Stomach (tissue), 8 donors: ENCODE measurements at regions not wholly inside any gene's neighbourhood (a gene's known extent, or its start where the extent isn't known, plus 50 kb on each side); places are given as distances from the start of the nearest gene placed in this dataset.

Source experiments
- DNase-seq, 2 donors: peaks; one replicate each; pipeline versions ENCODE4 v3.0.0 to v3.0.0-alpha.2; 2013 to 2019
- H3K27ac ChIP-seq, 5 donors: fragments of 200-600 bp in 4 of 5; sonication (generic) in 4 of 5; one replicate each; pipeline ENCODE4 v1.5.1; 2013 to 2019; ENCODE audit warnings: mild to moderate bottlenecking in 1 of 5, moderate library complexity in 1 of 5
- H3K27me3 ChIP-seq, 3 donors: fragments of 200-600 bp; sonication (generic); one replicate each; pipeline ENCODE4 v1.5.1; 2017 to 2019; ENCODE audit warnings: mixed run types in 1 of 3
- H3K36me3 ChIP-seq, 4 donors: fragments of 200-600 bp; sonication (generic); 1 replicate in 3 of 4; 2 replicates in 1 of 4; pipeline ENCODE4 v1.5.1; 2016 to 2019
- H3K4me1 ChIP-seq, 4 donors: fragments of 200-600 bp; sonication (generic); one replicate each; pipeline ENCODE4 v1.5.1; 2016 to 2019
- H3K4me3 ChIP-seq, 4 donors: fragments of 200-600 bp; sonication (generic) in 3 of 4; one replicate each; pipeline ENCODE4 v1.5.1; 2016 to 2019; ENCODE audit warnings: mild to moderate bottlenecking in 1 of 4
- H3K9me3 ChIP-seq, 4 donors: fragments of 200-600 bp; sonication (generic); one replicate each; pipeline ENCODE4 v1.5.1; 2016 to 2019
- EP300 ChIP-seq: sonication (generic); formaldehyde crosslinking; IDR thresholded peaks from one replicate; pipeline ENCODE4 v1.6.1; 2017; ENCODE audit warnings: antibody characterized with exemption
- POLR2A ChIP-seq, 4 donors: fragments of 450-650 bp; IDR thresholded peaks; one replicate each; pipeline ENCODE4 v1.6.1; 2016; ENCODE audit warnings: antibody characterized with exemption in 4 of 4, control low read depth in 2 of 4, mild to moderate bottlenecking in 1 of 4, moderate library complexity in 1 of 4
- POLR2AphosphoS5 ChIP-seq, 3 donors: sonication (generic); formaldehyde crosslinking; IDR thresholded peaks; one replicate each; pipeline ENCODE4 v1.6.1; 2016; ENCODE audit warnings: antibody characterized with exemption in 3 of 3
- WGBS, 5 donors: extraction: QIAGEN DNeasy Blood & Tissue Kit in 3 of 5; methylation state at CpG; one replicate each; pipeline versions ENCODE4 v1.1.5 to v1.1.7; 2013 to 2018; 5-methylcytosine and 5-hydroxymethylcytosine counted together
- intact Hi-C: fragments of 100-400 bp; cut with DNase I; formaldehyde crosslinking; loops from one replicate; pipeline ENCODE4 v1.15.1; 2023; ENCODE audit warnings: low total_unique reads
- TF ChIP-seq, protein P1 (sequence below), 7 experiments: fragments of 450-650 bp in 4 of 7; fragments of 200-600 bp in 3 of 7; sonication (generic) in 3 of 7; IDR thresholded peaks; one replicate each; pipeline ENCODE4 v1.5.1; 2016 to 2019; ENCODE audit warnings: antibody characterized with exemption in 7 of 7, control low read depth in 2 of 7, mild to moderate bottlenecking in 1 of 7
- donor health status: healthy with polysubstance abuse.
- donor health status: Bipolar disorder and iron deficiency.
- donor health status: healthy.

DNA sequence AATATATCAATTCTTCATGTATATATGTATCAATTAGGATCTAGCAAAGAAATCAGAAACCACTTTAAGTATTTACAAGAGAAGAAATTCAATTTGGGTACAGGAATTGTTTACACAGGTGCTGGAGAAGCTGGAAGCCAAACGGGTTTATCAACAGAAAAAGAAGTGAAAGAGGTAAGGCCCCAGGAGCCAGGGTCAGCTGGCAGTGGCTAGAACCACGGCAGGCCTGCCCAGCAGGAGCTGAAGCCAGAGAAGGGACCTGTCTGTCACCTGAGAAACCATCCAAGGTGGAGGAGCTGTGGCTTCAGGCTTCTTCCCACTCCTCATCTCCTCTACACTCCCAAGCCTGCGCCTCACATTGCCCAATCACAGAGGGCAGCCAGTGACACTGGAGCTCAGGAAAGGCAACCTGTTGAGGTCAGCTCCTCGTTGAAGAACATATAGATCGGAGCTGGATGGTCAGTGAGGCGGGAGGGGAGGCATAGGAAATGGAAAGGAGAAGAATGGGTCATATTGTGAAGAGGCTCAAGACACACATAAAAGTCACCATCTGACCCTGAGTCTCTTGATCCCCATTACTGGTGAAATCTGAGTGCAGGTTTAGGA, 182.6 kb downstream of the REEP3 start:
- WGBS, 5 donors, result 65 to 73% (median 68%) methylated on average over 6 of the region's 6 CpGs
- intact Hi-C loops, result no loop called here
- H3K9me3 ChIP-seq, result no peaks in the 10 kb centered on the region
- TF ChIP-seq, protein P1, sequence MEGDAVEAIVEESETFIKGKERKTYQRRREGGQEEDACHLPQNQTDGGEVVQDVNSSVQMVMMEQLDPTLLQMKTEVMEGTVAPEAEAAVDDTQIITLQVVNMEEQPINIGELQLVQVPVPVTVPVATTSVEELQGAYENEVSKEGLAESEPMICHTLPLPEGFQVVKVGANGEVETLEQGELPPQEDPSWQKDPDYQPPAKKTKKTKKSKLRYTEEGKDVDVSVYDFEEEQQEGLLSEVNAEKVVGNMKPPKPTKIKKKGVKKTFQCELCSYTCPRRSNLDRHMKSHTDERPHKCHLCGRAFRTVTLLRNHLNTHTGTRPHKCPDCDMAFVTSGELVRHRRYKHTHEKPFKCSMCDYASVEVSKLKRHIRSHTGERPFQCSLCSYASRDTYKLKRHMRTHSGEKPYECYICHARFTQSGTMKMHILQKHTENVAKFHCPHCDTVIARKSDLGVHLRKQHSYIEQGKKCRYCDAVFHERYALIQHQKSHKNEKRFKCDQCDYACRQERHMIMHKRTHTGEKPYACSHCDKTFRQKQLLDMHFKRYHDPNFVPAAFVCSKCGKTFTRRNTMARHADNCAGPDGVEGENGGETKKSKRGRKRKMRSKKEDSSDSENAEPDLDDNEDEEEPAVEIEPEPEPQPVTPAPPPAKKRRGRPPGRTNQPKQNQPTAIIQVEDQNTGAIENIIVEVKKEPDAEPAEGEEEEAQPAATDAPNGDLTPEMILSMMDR (IDR thresholded peaks at IDR 0.05), result no peak
- no peak for TF ChIP-seq POLR2A (IDR thresholded peaks at IDR 0.05)
- TF ChIP-seq POLR2AphosphoS5 (IDR thresholded peaks at IDR 0.05), result peak in 1 of 3 donors; percentile 9
- no peak overlapping the region for H3K4me3 ChIP-seq
- DNase-seq, result peak in 1 of 2 donors; percentile 79
- H3K27ac ChIP-seq, result peak overlapping the region; percentile 39 to 79 (median 59)
- peaks cover 23 to 75% (median 40%) of the 10 kb centered on the region in 4 donors for H3K4me1 ChIP-seq
- no peaks in the 10 kb centered on the region for H3K27me3 ChIP-seq
- no peaks in the 10 kb centered on the region for H3K36me3 ChIP-seq

DNA sequence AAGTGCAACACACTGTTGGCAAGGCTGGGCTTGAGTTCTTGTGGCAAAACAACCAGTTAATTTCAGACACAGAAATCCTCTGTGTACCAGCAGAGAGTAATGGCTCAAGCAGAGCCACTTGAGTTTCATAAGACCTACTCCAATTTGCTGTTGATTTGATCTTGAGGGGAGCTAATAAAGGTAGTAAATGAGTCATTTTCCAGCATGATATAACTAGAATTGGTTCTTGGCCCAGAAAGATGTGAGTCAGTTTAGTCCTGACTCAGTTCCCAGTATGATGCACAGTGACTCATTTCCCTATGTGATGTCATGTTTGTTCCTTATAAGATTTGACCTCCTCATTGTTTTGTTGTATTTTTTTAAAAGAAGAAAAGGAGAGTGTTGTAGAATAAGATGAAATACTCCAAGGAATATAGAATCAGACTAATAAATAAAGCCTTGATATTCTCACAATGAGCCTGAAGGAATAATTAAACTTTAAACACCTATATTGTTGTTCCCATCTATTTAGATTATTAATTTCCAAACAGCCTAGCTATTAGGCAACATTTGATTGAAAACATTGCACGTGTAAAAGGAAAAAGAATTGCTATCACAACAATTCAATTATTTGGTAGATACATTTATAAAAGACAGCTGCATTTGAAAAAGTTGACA, 186.2 kb downstream of the REEP3 start:
- no peaks in the 10 kb centered on the region for H3K27me3 ChIP-seq
- TF ChIP-seq EP300 (no peak), POLR2AphosphoS5 (IDR thresholded peaks at IDR 0.05) (peak; percentile 76 to 95 (median 84))
- peak in 1 of 2 donors; percentile 79 for DNase-seq
- no peak overlapping the region for H3K4me3 ChIP-seq
- WGBS, 5 donors, result 26 to 54% (median 44%) methylated on average over 1 of the region's 1 CpG
- H3K27ac ChIP-seq, result peak overlapping the region in 4 of 5 donors; percentile 59 to 74 (median 72)
- H3K4me1 ChIP-seq, result peaks cover 16 to 59% (median 40%) of the 10 kb centered on the region in 4 donors
- no peaks in the 10 kb centered on the region for H3K9me3 ChIP-seq
- intact Hi-C loops, result no loop called here
- H3K36me3 ChIP-seq, result no peaks in the 10 kb centered on the region

DNA sequence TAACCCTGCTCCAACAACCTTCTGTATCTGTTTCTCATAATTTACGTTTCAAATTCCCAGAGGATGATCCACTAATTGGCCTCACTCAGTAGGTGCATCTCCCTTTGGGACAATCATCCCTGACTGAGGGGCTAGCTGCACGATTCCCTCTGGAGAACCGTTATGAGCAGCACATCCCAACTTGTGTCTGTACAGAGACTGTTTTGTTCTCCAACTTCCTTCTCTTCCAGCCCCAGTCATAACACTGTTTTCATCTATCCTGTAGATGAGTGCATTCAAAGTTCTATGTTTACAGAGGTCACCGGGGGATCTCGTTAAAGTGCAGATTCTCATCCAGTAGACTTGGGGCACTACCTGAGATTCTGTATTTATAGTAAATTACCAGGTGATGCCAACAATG, 187.2 kb downstream of the REEP3 start:
- no peak for DNase-seq
- Histone ChIP-seq H3K27ac (peak overlapping the region in 4 of 5 donors; percentile 24 to 74 (median 66)), H3K36me3 (no peaks in the 10 kb centered on the region), H3K4me3 (no peak overlapping the region), H3K4me1 (peaks cover 27 to 61% (median 45%) of the 10 kb centered on the region in 4 donors), H3K9me3 (no peaks in the 10 kb centered on the region), H3K27me3 (no peaks in the 10 kb centered on the region)
- intact Hi-C loops, result no loop called here
- TF ChIP-seq, protein P1 (IDR thresholded peaks at IDR 0.05), result no peak
- TF ChIP-seq POLR2A (IDR thresholded peaks at IDR 0.05) (no peak), POLR2AphosphoS5 (IDR thresholded peaks at IDR 0.05) (no peak), EP300 (no peak)
- WGBS, 5 donors, result 80 to 85% (median 84%) methylated on average over 5 of the region's 5 CpGs

DNA sequence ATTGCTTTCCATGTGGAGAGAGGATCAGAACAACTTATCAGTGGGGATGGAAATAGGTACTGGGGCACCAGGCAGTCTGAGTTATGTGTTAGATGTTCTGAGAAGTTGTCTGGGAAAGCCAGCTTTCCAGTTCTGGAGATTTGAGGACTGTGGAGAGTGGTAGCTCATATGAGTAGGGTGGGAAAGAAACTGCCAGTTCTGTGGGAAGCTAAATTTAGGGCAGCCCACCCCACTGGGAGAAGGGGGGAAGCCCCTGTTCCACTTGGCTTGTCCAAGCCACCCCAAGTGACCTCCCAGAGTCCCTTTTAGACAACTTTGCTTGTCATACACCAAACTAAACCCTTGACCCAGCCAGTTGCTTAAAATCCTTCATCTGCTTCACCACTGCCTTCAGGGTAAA, 189.5 kb downstream of the REEP3 start:
- H3K27me3 ChIP-seq, result no peaks in the 10 kb centered on the region
- peaks cover 37 to 60% (median 50%) of the 10 kb centered on the region in 4 donors for H3K4me1 ChIP-seq
- TF ChIP-seq, protein P1 (IDR thresholded peaks at IDR 0.05), result no peak
- TF ChIP-seq EP300, result no peak
- no peak for TF ChIP-seq POLR2AphosphoS5 (IDR thresholded peaks at IDR 0.05)
- TF ChIP-seq POLR2A (IDR thresholded peaks at IDR 0.05), result no peak
- no peaks in the 10 kb centered on the region for H3K9me3 ChIP-seq
- H3K4me3 ChIP-seq, result no peak overlapping the region
- H3K36me3 ChIP-seq, result no peaks in the 10 kb centered on the region
- peak overlapping the region; percentile 39 to 91 (median 89) for H3K27ac ChIP-seq
- intact Hi-C loops, result no loop called here
- DNase-seq, result no peak

DNA sequence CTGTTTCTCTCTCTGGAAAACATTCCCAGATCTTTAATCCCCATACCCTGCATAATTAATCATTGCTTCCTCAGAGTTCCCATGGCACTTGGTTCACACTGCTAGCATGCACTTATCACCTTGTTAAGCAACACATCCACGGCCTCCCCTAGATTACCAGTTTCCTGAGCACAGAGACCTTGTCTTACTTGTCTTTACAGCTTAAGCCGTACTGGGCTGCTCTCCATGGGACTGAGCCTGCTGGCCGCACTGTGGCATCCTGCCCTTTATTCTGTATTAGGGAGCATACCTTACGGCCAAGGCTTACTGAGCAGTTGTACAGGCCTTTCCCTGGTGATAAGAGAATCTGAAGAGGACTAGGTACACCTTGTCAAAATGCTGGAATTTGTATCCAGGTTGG, 190.2 kb downstream of the REEP3 start:
- DNase-seq, result peak; percentile 39 to 72
- H3K9me3 ChIP-seq, result no peaks in the 10 kb centered on the region
- WGBS, 5 donors, result 21 to 40% (median 30%) methylated on average over 4 of the region's 4 CpGs
- H3K27me3 ChIP-seq, result no peaks in the 10 kb centered on the region
- H3K4me1 ChIP-seq, result peaks cover 37 to 59% (median 50%) of the 10 kb centered on the region in 4 donors
- H3K27ac ChIP-seq, result peak overlapping the region; percentile 39 to 91 (median 89)
- TF ChIP-seq EP300 (peak; percentile 61), POLR2A (IDR thresholded peaks at IDR 0.05) (no peak), POLR2AphosphoS5 (IDR thresholded peaks at IDR 0.05) (peak in 2 of 3 donors; percentile 3 to 93)
- TF ChIP-seq, protein P1 (IDR thresholded peaks at IDR 0.05), result no peak
- intact Hi-C loops, result no loop called here
- no peak overlapping the region for H3K4me3 ChIP-seq
- no peaks in the 10 kb centered on the region for H3K36me3 ChIP-seq
